ENCODE measurements at regions not wholly inside any gene's neighbourhood (a gene's known extent, or its start where the extent isn't known, plus 50 kb on each side); places are given as distances from the start of the nearest gene placed in this dataset.

- TF ChIP-seq CTCF (conservative IDR thresholded peaks at IDR 0.05; ENCODE audit: low read depth, low read length) (no peak), POLR2A (IDR thresholded peaks at IDR 0.05; ENCODE audit: low read depth, low read length) (no peak), MAFK (IDR thresholded peaks at IDR 0.05; ENCODE audit: low read depth, low read length) (no peak), BHLHE40 (IDR thresholded peaks at IDR 0.05; ENCODE audit: low read depth, low read length) (no peak), FOS (IDR thresholded peaks at IDR 0.05; ENCODE audit: low read depth, low read length) (no peak), RAD21 (IDR thresholded peaks at IDR 0.05; ENCODE audit: low read length) (no peak), CEBPB (IDR thresholded peaks at IDR 0.05; ENCODE audit: low read depth, low read length) (no peak), RFX5 (IDR thresholded peaks at IDR 0.05; ENCODE audit: low read depth, low read length) (no peak), MXI1 (IDR thresholded peaks at IDR 0.05; ENCODE audit: borderline replicate concordance, low read depth, low read length) (no peak), MAZ (IDR thresholded peaks at IDR 0.05; ENCODE audit: borderline replicate concordance, low read depth, low read length) (no peak), SMC3 (IDR thresholded peaks at IDR 0.05; ENCODE audit: low read depth, low read length) (no peak), USF2 (IDR thresholded peaks at IDR 0.05; ENCODE audit: low read depth, low read length) (no peak), NFE2L2 (IDR thresholded peaks at IDR 0.05; ENCODE audit: low read depth, low read length) (no peak)
These were observed 61.6 kb upstream of the ERCC6L2 start for GRCh38 chr9:95813923-95814322.
